Brain pericyte (primary cell): ENCODE measurements at regions not wholly inside any gene's neighbourhood (a gene's known extent, or its start where the extent isn't known, plus 50 kb on each side); places are given as distances from the start of the nearest gene placed in this dataset.
"Not testable (repeated sequence)": the region's sequence is repeated elsewhere in the genome, so short reads cannot be mapped to it uniquely, and the experiment has no call there.

Source experiments
- DNase-seq: peaks from one replicate; pipeline ENCODE4 v3.0.0-alpha.2; 2012; ENCODE audit warnings: low read depth, low spot score

DNA sequence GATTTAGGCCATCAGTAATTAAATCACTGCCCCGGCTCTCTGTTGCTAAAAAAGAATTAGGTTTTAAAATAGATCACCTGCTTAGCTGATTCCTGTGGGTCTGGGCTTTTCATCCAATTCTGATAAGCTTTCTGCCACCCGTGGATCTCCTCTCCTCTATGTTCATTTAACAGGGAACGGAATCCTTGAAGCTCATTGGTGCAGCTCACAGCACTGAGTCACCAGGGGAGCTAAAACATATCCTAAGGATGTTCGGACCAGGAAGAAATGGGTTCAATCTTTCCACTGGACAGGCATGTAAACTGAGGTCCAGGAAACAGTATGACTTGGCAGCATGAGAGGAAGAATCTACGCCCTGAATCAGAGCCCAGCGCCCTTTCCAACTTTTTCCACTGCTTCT lies 267.1 kb upstream of the GRIA1 start:
- no peak for DNase-seq

- no peak for DNase-seq
Observed at GRCh38 chr5:153224651-153225050, 265.8 kb upstream of the GRIA1 start.

- DNase-seq = no peak
Observed at GRCh38 chr5:153233933-153234332, 256.5 kb upstream of the GRIA1 start.

DNA sequence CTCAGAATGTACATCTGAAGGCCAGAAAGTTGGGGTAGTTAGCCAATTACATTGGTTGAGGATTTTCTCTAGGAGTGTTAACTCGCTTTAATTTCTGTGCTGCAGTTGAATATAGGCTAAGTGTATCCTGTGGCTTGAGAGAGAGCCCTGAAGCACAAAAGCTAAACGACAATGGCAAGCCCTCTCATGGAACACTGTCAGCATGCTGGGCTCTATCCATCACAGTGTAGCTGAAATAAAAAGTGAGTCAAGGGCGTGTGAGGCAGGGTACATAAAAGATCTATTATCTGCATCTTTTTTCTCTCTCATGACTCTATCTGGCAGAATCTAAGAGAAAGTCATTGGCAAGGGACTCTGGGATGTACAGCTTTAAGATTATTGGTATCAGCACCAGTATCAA lies 254.2 kb upstream of the GRIA1 start:
- DNase-seq = no peak

- DNase-seq = no peak
Observed at GRCh38 chr5:153237671-153238332, 252.7 kb upstream of the GRIA1 start.

GRCh38 chr5:153257381-153257780 lies 233.1 kb upstream of the GRIA1 start:
- DNase-seq = no peak

DNA sequence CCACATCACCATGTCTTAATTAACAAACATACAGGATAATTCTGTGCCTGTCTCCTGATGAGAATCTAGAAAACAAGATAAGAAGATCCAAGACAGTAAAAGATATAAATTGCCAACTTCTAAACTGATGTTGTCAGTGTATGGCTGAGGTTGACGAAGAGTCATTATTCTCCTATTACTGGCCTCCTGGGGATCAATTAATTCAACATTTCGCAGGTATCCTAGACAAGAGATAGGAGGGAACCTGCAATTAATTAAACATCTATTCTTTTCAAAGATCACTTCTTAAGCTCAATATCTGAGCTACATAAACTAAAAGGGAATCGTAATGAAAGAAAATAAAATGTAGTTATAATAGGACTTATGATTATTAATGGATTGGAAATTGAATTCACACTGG lies 232.0 kb upstream of the GRIA1 start:
- DNase-seq = no peak

DNA sequence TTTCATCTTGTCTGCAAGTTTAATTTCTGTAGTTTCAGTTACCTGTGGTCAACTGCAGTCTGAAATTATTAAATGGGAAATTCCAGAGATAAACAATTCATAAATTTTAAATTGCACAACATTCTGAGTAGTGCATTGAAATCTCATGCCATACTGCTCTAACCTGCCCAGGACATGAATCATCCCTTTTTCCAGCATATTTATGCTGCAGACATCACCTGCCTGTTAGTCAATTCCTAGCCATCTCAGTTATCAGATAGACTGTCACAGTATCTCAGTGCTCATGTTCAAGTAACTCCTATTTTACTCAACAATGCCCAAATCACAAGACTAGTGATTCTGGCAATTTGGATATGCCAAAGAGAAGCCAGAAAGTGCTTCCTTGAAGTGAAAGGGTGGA lies 223.0 kb upstream of the GRIA1 start:
- no peak for DNase-seq

GRCh38 chr5:153275695-153276094 lies 214.8 kb upstream of the GRIA1 start:
- no peak for DNase-seq

GRCh38 chr5:153276151-153276550 lies 214.3 kb upstream of the GRIA1 start:
- no peak for DNase-seq

GRCh38 chr5:153296251-153296844 lies 194.1 kb upstream of the GRIA1 start:
- DNase-seq = not testable (repeated sequence)

GRCh38 chr5:153299891-153300290 lies 190.6 kb upstream of the GRIA1 start:
- no peak for DNase-seq

- DNase-seq = no peak
Observed at GRCh38 chr5:153308282-153308681, 182.2 kb upstream of the GRIA1 start.

GRCh38 chr5:153318556-153318955 lies 171.9 kb upstream of the GRIA1 start:
- no peak for DNase-seq

DNA sequence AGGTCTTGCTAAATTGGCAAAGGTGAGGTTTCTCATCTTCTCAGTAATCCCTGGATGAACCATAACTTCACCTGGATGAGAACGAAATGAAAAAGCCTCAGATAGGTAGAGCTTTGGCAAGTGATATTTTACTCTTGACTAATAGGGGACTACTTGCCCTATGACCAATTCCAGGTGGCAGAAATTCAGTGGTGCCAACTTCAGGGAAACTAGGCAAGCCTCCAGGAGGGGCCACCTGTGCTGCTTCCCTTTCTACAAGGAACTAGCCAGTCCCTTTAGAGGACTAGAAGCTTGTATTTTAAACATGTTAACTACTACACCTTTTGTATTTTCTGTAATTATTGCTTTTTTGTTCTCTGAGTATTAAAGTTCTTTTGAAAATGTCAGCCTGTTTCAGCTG lies 169.0 kb upstream of the GRIA1 start:
- DNase-seq = no peak

DNA sequence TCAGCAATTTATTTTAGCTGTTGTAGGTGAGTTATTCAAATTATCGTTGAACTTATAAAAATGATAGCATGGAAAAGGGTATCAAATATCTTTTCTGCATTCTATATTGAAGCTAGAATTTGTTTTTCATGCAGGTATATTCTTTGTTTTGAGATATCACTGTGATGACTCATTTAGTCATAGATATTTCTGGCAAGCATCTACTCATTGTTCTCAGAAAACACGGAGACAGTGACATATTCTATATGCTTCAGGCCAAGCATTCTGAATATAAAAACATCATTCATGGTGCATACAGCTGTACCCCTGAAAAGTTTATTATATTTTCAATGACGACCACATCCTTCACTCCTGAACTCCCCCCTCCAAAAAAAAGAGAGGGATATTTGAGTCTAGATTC lies 150.3 kb upstream of the GRIA1 start:
- no peak for DNase-seq

- DNase-seq = no peak
Observed at GRCh38 chr5:153340738-153341137, 149.7 kb upstream of the GRIA1 start.

GRCh38 chr5:153342487-153342886 lies 148.0 kb upstream of the GRIA1 start:
- no peak for DNase-seq

DNA sequence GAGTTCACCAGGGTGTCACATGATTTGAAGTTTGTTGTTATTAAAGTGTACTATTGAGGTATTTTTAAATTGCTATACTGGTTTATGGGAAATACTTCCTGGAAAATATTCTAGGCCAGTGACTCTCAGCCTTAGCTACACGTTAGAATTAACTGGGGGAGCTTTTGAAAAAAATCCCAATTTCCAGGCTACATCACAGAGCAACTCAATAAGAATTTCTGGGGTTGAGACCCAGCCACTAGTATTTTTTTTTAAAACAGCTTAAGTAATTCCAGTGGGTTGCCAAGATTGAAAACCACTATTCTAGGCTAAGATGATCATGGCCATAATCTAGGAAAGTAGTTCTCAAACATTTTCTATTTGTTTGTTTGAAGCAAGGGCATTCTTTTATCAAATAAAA lies 142.9 kb upstream of the GRIA1 start:
- DNase-seq = no peak

DNA sequence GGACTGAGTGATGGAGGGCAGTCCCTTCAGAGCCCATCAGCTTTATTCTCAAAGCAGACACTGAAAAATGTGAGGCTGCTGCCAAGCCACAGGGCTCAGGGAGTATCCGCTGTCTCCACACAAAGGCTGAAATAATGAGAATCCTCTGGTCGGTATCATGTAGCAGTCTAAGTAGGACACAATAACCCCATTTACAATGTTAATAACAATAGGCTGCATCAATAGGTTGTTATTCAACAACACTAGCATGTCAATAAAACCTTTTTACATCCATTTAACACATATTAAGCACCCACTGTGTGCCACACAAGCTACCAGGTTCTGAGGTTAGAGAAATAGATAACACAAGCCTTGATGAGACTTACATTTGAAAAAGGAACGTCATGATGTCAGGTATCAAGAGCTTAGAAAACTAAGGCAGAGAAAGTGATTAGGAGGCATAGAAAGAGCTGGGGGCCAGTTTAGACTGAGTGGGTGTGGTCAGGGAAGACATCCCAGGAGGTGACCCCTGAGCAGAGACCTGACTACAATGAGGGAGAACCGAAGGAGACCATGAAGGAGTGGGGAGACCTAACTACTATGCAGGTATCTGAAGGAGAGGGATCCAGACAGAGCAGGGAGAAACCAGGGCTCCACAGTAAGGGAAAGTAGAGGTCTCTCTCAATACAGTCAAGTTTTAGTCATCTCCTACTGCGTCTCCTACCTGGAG lies 140.1 kb upstream of the GRIA1 start:
- DNase-seq = no peak

DNA sequence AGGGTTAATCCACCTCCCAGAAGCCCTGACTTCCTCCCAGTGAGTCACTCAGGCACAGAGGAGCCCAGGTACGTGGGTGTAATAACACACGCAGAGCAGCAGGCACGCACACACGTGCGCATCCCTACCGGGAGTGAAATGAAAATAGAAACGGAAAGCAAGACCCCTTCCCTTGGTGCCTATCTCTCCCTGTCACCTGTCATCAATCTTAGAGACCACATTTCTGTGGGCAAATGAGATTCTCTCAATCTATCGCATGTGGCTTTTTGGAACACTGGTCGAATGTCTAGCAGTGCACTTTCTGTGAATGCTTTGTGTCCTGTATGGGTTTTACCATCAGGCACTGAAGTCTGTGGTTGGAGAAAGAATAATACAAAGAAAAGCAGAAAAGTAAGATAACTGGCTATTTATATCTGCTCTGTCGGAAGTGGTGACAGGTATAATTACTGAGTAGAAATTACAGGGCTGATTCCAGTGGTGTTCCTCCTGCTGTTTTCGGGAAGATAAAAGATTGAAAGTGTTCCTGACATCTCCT lies 137.7 kb upstream of the GRIA1 start:
- no peak for DNase-seq

DNA sequence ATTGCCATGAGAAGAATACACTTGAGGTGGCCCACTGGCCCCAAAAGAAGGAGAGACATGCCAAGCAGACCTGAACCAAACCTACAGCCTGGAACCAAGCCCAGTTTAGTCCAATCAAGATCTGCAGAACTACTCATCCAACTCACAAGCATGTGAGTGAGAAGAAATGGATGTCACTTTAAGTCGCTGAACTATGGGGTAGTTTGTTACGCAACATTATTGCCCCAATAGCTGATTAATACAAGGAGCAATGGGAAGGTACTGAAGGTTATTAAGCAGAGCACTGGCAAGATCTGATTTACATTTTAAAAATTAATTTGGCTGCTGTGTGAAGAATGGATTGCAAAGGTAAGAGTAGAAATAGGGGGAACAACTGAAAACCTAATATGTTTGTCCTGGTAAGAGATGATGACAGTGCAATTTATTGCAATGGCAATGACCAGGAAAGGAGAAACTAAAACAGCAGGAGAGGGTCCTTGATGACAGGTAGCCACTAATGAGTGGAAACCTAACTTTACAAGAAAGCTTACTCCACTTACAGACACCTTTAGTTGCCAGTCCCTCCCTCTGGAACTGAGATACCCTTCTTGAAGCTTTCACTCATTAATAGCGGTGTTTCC lies 132.9 kb upstream of the GRIA1 start:
- no peak for DNase-seq
